Testis (tissue), 2 donors: ENCODE measurements at regions not wholly inside any gene's neighbourhood (a gene's known extent, or its start where the extent isn't known, plus 50 kb on each side); places are given as distances from the start of the nearest gene placed in this dataset.

ENCODE experiments used
- POLR2A ChIP-seq: fragments of 450-650 bp; IDR thresholded peaks from one replicate; pipeline ENCODE4 v1.6.1; 2017; ENCODE audit warnings: antibody characterized with exemption, mild to moderate bottlenecking, moderate library complexity
- TF ChIP-seq, protein P1 (sequence below), 3 experiments: fragments of 450-650 bp in 2 of 3; fragments of 200-600 bp in 1 of 3; sonication (generic) in 1 of 3; IDR thresholded peaks; one replicate each; pipeline ENCODE4 v1.5.1; 2016 to 2019; ENCODE audit warnings: antibody characterized with exemption in 3 of 3, mild to moderate bottlenecking in 2 of 3, moderate library complexity in 1 of 3

DNA sequence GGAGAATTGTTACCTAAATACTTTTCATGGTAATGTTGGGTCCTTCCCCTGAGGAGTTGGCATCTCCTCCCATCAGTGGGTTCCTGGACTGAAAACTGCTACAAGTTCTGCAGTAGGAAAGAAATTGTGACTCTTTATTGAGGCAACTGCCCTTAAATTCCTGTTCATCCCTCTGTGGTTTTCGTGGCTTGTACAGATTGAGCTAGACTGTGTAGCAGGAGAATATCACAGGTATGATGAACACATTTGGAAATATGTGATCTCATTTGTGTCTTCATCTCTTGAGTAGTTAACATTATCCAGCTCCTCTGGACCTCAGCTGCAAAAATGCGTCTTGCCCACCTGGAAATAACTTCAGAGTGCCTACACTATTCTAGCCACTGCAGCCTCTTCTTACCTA lies 390.6 kb downstream of the PTPRC start:
- TF ChIP-seq, protein P1, sequence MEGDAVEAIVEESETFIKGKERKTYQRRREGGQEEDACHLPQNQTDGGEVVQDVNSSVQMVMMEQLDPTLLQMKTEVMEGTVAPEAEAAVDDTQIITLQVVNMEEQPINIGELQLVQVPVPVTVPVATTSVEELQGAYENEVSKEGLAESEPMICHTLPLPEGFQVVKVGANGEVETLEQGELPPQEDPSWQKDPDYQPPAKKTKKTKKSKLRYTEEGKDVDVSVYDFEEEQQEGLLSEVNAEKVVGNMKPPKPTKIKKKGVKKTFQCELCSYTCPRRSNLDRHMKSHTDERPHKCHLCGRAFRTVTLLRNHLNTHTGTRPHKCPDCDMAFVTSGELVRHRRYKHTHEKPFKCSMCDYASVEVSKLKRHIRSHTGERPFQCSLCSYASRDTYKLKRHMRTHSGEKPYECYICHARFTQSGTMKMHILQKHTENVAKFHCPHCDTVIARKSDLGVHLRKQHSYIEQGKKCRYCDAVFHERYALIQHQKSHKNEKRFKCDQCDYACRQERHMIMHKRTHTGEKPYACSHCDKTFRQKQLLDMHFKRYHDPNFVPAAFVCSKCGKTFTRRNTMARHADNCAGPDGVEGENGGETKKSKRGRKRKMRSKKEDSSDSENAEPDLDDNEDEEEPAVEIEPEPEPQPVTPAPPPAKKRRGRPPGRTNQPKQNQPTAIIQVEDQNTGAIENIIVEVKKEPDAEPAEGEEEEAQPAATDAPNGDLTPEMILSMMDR (IDR thresholded peaks at IDR 0.05), result no peak
- no peak for TF ChIP-seq POLR2A
